ENCODE measurements at regions not wholly inside any gene's neighbourhood (a gene's known extent, or its start where the extent isn't known, plus 50 kb on each side); places are given as distances from the start of the nearest gene placed in this dataset.

- Histone ChIP-seq H3K4me2 (ENCODE audit: low read depth, low read length) (no peak overlapping the region), H2BK20ac (ENCODE audit: low read depth, low read length) (no peak overlapping the region), H2BK120ac (ENCODE audit: low read depth, low read length) (no peak overlapping the region), H3K9me3 (ENCODE audit: control insufficient read depth, insufficient read depth, low read length) (no peaks in the 10 kb centered on the region), H2AK5ac (ENCODE audit: low read depth, low read length) (peak overlapping the region; percentile 36; the same call in 1 of the 2 replicates), H2AK9ac (replicated peaks; ENCODE audit: low read depth, low read length, poor library complexity) (no peak overlapping the region), H3K18ac (ENCODE audit: low read depth, low read length) (no peak overlapping the region), H4K8ac (ENCODE audit: low read depth in 2 of 2, low read length in 2 of 2) (no peak overlapping the region), H3K4me3 (ENCODE audit: insufficient read depth, low read depth, low read length) (no peak overlapping the region), H4K91ac (ENCODE audit: insufficient read depth, low read depth, low read length) (no peak overlapping the region), H3K27me3 (ENCODE audit: control insufficient read depth, insufficient read depth, low read length) (peaks cover 2% of the 10 kb centered on the region; the same call in 1 of the 2 replicates), H3K23ac (ENCODE audit: low read depth, low read length) (no peak overlapping the region), H4K5ac (ENCODE audit: low read depth, low read length) (no peak overlapping the region), H2BK5ac (ENCODE audit: low read depth, low read length, poor library complexity, severe bottlenecking) (no peak overlapping the region), H3K79me1 (ENCODE audit: low read depth in 1 of 2, low read length in 2 of 2) (no peaks in the 10 kb centered on the region), H2BK15ac (ENCODE audit: low read depth, low read length) (no peak overlapping the region), H3K27ac (ENCODE audit: insufficient read depth, low read length) (no peak overlapping the region), H3K36me3 (ENCODE audit: control insufficient read depth, insufficient read depth, low read length) (no peaks in the 10 kb centered on the region), H4K20me1 (ENCODE audit: insufficient read depth, low read length) (no peaks in the 10 kb centered on the region), H3K4me1 (ENCODE audit: control insufficient read depth, insufficient read depth, low read length) (peaks cover 5% of the 10 kb centered on the region), H3K9ac (ENCODE audit: low read depth, low read length) (no peak overlapping the region), H3K4ac (ENCODE audit: low read depth, low read length) (no peak overlapping the region), H3K9me1 (ENCODE audit: insufficient read depth, low read length) (peaks cover 8% of the 10 kb centered on the region), H2AFZ (replicated peaks; ENCODE audit: low read length, poor library complexity) (no peak overlapping the region), H3K14ac (replicated peaks; ENCODE audit: low read depth, low read length) (no peak overlapping the region), H3K56ac (ENCODE audit: extremely low read depth, insufficient read depth, low read length) (no peak overlapping the region)
- WGBS, 2 experiments (ENCODE audit: extremely low coverage in 2 of 2, insufficient read length in 1 of 2): no CpG with 5 or more reads among the region's 1 CpG
- ChIA-PET POLR2A (ENCODE audit: unreplicated experiment) (no interaction called here), CTCF (interaction anchor here (0.9 kb wide), 1 partner anchor 11 kb away, joined by 4 read pairs; no protein-coding TSS in a partner anchor)
- dilution Hi-C loops (cut with HindIII; ENCODE audit: low sequenced_read_pairs, unreplicated experiment): no loop called here
- BruUV-seq (replicated peaks): no TSS peak
- TF ChIP-seq RAD21 (IDR thresholded peaks at IDR 0.05; ENCODE audit: low read length): no peak
- no peak for TF ChIP-seq BHLHE40 (IDR thresholded peaks at IDR 0.05; ENCODE audit: low read depth, low read length)
- no peak for TF ChIP-seq USF2 (IDR thresholded peaks at IDR 0.05; ENCODE audit: low read depth, low read length)
- no peak for TF ChIP-seq MXI1 (IDR thresholded peaks at IDR 0.05; ENCODE audit: borderline replicate concordance, low read depth, low read length)
- TF ChIP-seq RCOR1 (IDR thresholded peaks at IDR 0.05; ENCODE audit: insufficient replicate concordance, low read length): no peak
- no peak for TF ChIP-seq CTCF (conservative IDR thresholded peaks at IDR 0.05; ENCODE audit: low read depth, low read length)
- TF ChIP-seq RFX5 (IDR thresholded peaks at IDR 0.05; ENCODE audit: low read depth, low read length): no peak
- TF ChIP-seq CHD1 (IDR thresholded peaks at IDR 0.05; ENCODE audit: low read depth, low read length): no peak
- TF ChIP-seq ELK1 (IDR thresholded peaks at IDR 0.05; ENCODE audit: borderline replicate concordance, low read depth, low read length): no peak
- TF ChIP-seq SMC3 (IDR thresholded peaks at IDR 0.05; ENCODE audit: low read depth, low read length): no peak
- no peak for TF ChIP-seq FOS (IDR thresholded peaks at IDR 0.05; ENCODE audit: low read depth, low read length)
- no peak for TF ChIP-seq MAZ (IDR thresholded peaks at IDR 0.05; ENCODE audit: borderline replicate concordance, low read depth, low read length)
- in situ Hi-C loops (cut with MboI; ENCODE audit: low sequenced_read_pairs): no loop called here
- no peak for ATAC-seq (ENCODE audit: low read depth)
- intact Hi-C loops (cut with micrococcal nuclease): no loop called here
- DNase-seq: no peak
These were observed 98.9 kb upstream of the PFN2 start for GRCh38 chr3:150069633-150070032.

Measured in IMR-90 (cell line).